ENCODE measurements at regions not wholly inside any gene's neighbourhood (a gene's known extent, or its start where the extent isn't known, plus 50 kb on each side); places are given as distances from the start of the nearest gene placed in this dataset.
A peak's percentile ranks its signal among the peaks of the same experiment; 100 is the strongest.

GRCh38 chr7:50152486-50152885, 59.4 kb upstream of the ZPBP start:
- Mint-ChIP-seq H3K27ac (peak overlapping the region in 4 of 6 donors; percentile 23 to 92 (median 66)), H3K9me3 (peaks cover 0 to 4% (median 0%) of the 10 kb centered on the region in 7 donors), H3K4me3 (no peak overlapping the region), H3K36me3 (no peaks in the 10 kb centered on the region), H3K4me1 (peaks cover 47 to 80% (median 78%) of the 10 kb centered on the region in 3 donors), H3K27me3 (no peaks in the 10 kb centered on the region)
- DNase-seq (no peak), ATAC-seq (ENCODE audit: low read depth in 2 of 2) (no peak)

GRCh38 chr7:50151661-50152060, 58.6 kb upstream of the ZPBP start:
- DNase-seq (no peak), ATAC-seq (ENCODE audit: low read depth in 2 of 2) (no peak)
- peaks cover 0 to 4% (median 0%) of the 10 kb centered on the region in 7 donors for H3K9me3 Mint-ChIP-seq
- peak overlapping the region in 1 of 8 donors; percentile 28 for H3K4me3 Mint-ChIP-seq
- H3K27me3 Mint-ChIP-seq: no peaks in the 10 kb centered on the region
- no peaks in the 10 kb centered on the region for H3K36me3 Mint-ChIP-seq
- H3K27ac Mint-ChIP-seq: peak overlapping the region; percentile 19 to 99 (median 94)
- H3K4me1 Mint-ChIP-seq: peaks cover 51 to 81% (median 79%) of the 10 kb centered on the region in 3 donors

- Mint-ChIP-seq H3K4me1 (peaks cover 51 to 81% (median 79%) of the 10 kb centered on the region in 3 donors), H3K27ac (peak overlapping the region; percentile 47 to 99 (median 97)), H3K27me3 (no peaks in the 10 kb centered on the region), H3K36me3 (no peaks in the 10 kb centered on the region), H3K4me3 (peak overlapping the region in 2 of 8 donors; percentile 14 to 28), H3K9me3 (peaks cover 0 to 4% (median 0%) of the 10 kb centered on the region in 7 donors)
- ATAC-seq (ENCODE audit: low read depth in 2 of 2) (no peak), DNase-seq (no peak)
Observed at GRCh38 chr7:50151001-50151400, 58.0 kb upstream of the ZPBP start.

- Mint-ChIP-seq H3K9me3 (peaks cover 0 to 2% (median 0%) of the 10 kb centered on the region in 7 donors), H3K27ac (peak overlapping the region; percentile 94 to 99 (median 97)), H3K4me1 (peaks cover 54 to 89% (median 82%) of the 10 kb centered on the region in 3 donors), H3K27me3 (no peaks in the 10 kb centered on the region), H3K4me3 (peak overlapping the region in 7 of 8 donors; percentile 11 to 83 (median 61)), H3K36me3 (no peaks in the 10 kb centered on the region)
- no peak for DNase-seq
- ATAC-seq (ENCODE audit: low read depth in 2 of 2): peak; percentile 48 to 51
Observed at GRCh38 chr7:50149369-50149768, 56.3 kb upstream of the ZPBP start.

- Mint-ChIP-seq H3K36me3 (no peaks in the 10 kb centered on the region), H3K27ac (peak overlapping the region; percentile 94 to 99 (median 97)), H3K4me3 (peak overlapping the region; percentile 0 to 83 (median 60)), H3K4me1 (peaks cover 57 to 86% (median 78%) of the 10 kb centered on the region in 3 donors), H3K27me3 (no peaks in the 10 kb centered on the region), H3K9me3 (no peaks in the 10 kb centered on the region)
- DNase-seq (peak; percentile 61), ATAC-seq (ENCODE audit: low read depth in 2 of 2) (peak; percentile 77 to 79)
Observed at GRCh38 chr7:50147951-50148808, 55.1 kb upstream of the ZPBP start.

GRCh38 chr7:50146692-50147091, 53.6 kb upstream of the ZPBP start:
- H3K36me3 Mint-ChIP-seq: no peaks in the 10 kb centered on the region

GRCh38 chr7:50145801-50146338, 52.8 kb upstream of the ZPBP start:
- no peaks in the 10 kb centered on the region for H3K9me3 Mint-ChIP-seq
- H3K4me1 Mint-ChIP-seq: peaks cover 60 to 84% (median 75%) of the 10 kb centered on the region in 3 donors
- peak overlapping the region in 7 of 8 donors; percentile 38 to 80 (median 71) for H3K4me3 Mint-ChIP-seq
- DNase-seq: no peak
- no peaks in the 10 kb centered on the region for H3K36me3 Mint-ChIP-seq
- ATAC-seq (ENCODE audit: low read depth in 2 of 2): no peak
- no peaks in the 10 kb centered on the region for H3K27me3 Mint-ChIP-seq
- H3K27ac Mint-ChIP-seq: peak overlapping the region; percentile 65 to 99 (median 94)

More at GRCh38 chr7:50146692-50147091, 53.6 kb upstream of the ZPBP start:
- peak overlapping the region; percentile 90 to 99 (median 97) for H3K27ac Mint-ChIP-seq
- peak overlapping the region in 6 of 8 donors; percentile 33 to 76 (median 56) for H3K4me3 Mint-ChIP-seq
- ATAC-seq (ENCODE audit: low read depth in 2 of 2) (no peak), DNase-seq (no peak)
- no peaks in the 10 kb centered on the region for H3K9me3 Mint-ChIP-seq
- no peaks in the 10 kb centered on the region for H3K27me3 Mint-ChIP-seq
- H3K4me1 Mint-ChIP-seq: peaks cover 59 to 86% (median 74%) of the 10 kb centered on the region in 3 donors

- H3K36me3 Mint-ChIP-seq: no peaks in the 10 kb centered on the region
- H3K4me3 Mint-ChIP-seq: no peak overlapping the region
- ATAC-seq (ENCODE audit: low read depth in 2 of 2) (no peak), DNase-seq (no peak)
- H3K9me3 Mint-ChIP-seq: no peaks in the 10 kb centered on the region
- no peaks in the 10 kb centered on the region for H3K27me3 Mint-ChIP-seq
- peaks cover 55 to 80% (median 70%) of the 10 kb centered on the region in 3 donors for H3K4me1 Mint-ChIP-seq
- H3K27ac Mint-ChIP-seq: peak overlapping the region in 5 of 6 donors; percentile 47 to 96 (median 57)
Observed at GRCh38 chr7:50145226-50145625, 52.2 kb upstream of the ZPBP start.
